ENCODE measurements at regions not wholly inside any gene's neighbourhood (a gene's known extent, or its start where the extent isn't known, plus 50 kb on each side); places are given as distances from the start of the nearest gene placed in this dataset.

GRCh38 chr20:12623870-12624269, 384.9 kb upstream of the SPTLC3 start:
- no peak for TF ChIP-seq CTCF (IDR thresholded peaks at IDR 0.05)
- no peak for TF ChIP-seq POLR2A (IDR thresholded peaks at IDR 0.05)
